GM23338 (cell line): ENCODE measurements at regions not wholly inside any gene's neighbourhood (a gene's known extent, or its start where the extent isn't known, plus 50 kb on each side); places are given as distances from the start of the nearest gene placed in this dataset.

Source experiments
- CREB1 ChIP-seq: fragments of 250-450 bp; sonication (Bioruptor Pico); IDR thresholded peaks from 2 replicates; pipeline ENCODE4 v1.5.0; 2020; ENCODE audit warnings: low read depth, mild to moderate bottlenecking, moderate library complexity
- EZH2 ChIP-seq: fragments of 200-600 bp; sonication (generic); IDR thresholded peaks from one replicate; pipeline ENCODE4 v1.8.0; 2017; ENCODE audit warnings: antibody characterized with exemption, mild to moderate bottlenecking, low read depth; ENCODE audit not compliant: unreplicated experiment
- EZH2phosphoT487 ChIP-seq: fragments of 200-600 bp; sonication (generic); IDR thresholded peaks from one replicate; pipeline ENCODE4 v1.8.1; 2018; ENCODE audit warnings: antibody characterized with exemption; ENCODE audit not compliant: unreplicated experiment
- POLR2AphosphoS5 ChIP-seq: IDR thresholded peaks from 2 replicates; pipeline ENCODE4 v1.6.1; 2016; ENCODE audit warnings: antibody characterized with exemption, low read depth
- TF ChIP-seq, protein P1 (sequence below), 2 experiments: fragments of 200-600 bp in 1 of 2; sonication (generic) in 1 of 2; conservative IDR thresholded peaks; 2 replicates each; pipeline versions ENCODE4 v1.5.1 to v1.6.1; 2016 to 2017; ENCODE audit warnings: antibody characterized with exemption in 2 of 2, low read depth in 2 of 2, mild to moderate bottlenecking in 2 of 2, moderate library complexity in 1 of 2
- TF ChIP-seq, protein P2 (sequence below): IDR thresholded peaks from one replicate; pipeline ENCODE4 v1.6.1; 2018; ENCODE audit warnings: antibody characterized with exemption; ENCODE audit not compliant: unreplicated experiment

DNA sequence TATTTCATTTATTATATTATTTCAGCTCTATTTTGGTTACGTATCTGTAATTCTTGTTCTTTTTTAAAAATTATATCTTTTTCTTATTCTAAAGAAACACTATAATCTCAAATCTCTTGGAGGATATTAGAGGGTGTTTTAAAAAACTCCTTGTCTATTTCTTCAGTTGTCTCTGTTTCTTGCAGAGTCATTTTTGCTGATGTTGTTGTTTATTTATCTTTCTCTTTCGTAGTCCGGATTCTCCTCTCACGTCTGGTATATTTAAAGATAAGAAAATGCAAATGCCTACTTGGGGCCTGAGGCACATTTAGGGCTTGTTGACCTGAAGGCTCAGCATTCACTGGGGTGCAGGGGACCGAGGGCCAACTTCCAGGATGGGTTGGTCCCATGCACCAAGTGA lies 181.2 kb upstream of the CTBP2 start:
- no peak for TF ChIP-seq EZH2
- TF ChIP-seq, protein P1, sequence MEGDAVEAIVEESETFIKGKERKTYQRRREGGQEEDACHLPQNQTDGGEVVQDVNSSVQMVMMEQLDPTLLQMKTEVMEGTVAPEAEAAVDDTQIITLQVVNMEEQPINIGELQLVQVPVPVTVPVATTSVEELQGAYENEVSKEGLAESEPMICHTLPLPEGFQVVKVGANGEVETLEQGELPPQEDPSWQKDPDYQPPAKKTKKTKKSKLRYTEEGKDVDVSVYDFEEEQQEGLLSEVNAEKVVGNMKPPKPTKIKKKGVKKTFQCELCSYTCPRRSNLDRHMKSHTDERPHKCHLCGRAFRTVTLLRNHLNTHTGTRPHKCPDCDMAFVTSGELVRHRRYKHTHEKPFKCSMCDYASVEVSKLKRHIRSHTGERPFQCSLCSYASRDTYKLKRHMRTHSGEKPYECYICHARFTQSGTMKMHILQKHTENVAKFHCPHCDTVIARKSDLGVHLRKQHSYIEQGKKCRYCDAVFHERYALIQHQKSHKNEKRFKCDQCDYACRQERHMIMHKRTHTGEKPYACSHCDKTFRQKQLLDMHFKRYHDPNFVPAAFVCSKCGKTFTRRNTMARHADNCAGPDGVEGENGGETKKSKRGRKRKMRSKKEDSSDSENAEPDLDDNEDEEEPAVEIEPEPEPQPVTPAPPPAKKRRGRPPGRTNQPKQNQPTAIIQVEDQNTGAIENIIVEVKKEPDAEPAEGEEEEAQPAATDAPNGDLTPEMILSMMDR (conservative IDR thresholded peaks at IDR 0.05; ENCODE audit: low read depth in 2 of 2) = no peak
- no peak for TF ChIP-seq POLR2AphosphoS5
- no peak for TF ChIP-seq EZH2phosphoT487
- no peak for TF ChIP-seq CREB1 (CRISPR knock-in tag)
- TF ChIP-seq, protein P2, sequence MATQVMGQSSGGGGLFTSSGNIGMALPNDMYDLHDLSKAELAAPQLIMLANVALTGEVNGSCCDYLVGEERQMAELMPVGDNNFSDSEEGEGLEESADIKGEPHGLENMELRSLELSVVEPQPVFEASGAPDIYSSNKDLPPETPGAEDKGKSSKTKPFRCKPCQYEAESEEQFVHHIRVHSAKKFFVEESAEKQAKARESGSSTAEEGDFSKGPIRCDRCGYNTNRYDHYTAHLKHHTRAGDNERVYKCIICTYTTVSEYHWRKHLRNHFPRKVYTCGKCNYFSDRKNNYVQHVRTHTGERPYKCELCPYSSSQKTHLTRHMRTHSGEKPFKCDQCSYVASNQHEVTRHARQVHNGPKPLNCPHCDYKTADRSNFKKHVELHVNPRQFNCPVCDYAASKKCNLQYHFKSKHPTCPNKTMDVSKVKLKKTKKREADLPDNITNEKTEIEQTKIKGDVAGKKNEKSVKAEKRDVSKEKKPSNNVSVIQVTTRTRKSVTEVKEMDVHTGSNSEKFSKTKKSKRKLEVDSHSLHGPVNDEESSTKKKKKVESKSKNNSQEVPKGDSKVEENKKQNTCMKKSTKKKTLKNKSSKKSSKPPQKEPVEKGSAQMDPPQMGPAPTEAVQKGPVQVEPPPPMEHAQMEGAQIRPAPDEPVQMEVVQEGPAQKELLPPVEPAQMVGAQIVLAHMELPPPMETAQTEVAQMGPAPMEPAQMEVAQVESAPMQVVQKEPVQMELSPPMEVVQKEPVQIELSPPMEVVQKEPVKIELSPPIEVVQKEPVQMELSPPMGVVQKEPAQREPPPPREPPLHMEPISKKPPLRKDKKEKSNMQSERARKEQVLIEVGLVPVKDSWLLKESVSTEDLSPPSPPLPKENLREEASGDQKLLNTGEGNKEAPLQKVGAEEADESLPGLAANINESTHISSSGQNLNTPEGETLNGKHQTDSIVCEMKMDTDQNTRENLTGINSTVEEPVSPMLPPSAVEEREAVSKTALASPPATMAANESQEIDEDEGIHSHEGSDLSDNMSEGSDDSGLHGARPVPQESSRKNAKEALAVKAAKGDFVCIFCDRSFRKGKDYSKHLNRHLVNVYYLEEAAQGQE = no peak
